ENCODE measurements at regions not wholly inside any gene's neighbourhood (a gene's known extent, or its start where the extent isn't known, plus 50 kb on each side); places are given as distances from the start of the nearest gene placed in this dataset.

DNA sequence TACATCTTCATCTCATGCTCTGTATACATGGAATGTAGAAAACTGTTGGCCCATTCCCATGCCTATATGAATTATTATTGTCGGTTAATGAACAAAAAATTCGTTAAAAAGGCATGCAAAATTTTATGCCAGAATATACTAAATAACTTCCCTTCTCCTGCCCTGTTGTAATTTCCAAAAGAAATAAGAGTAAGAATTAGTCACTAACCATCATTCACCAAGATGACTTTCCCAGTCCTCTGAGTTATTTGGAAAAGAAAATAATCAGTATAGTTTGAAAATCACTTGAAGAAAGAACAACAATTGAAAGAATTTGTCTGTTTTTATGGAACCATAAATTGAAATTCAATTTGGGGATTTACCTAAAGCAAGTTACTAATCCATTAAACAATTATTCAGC, 1149.1 kb upstream of the RAG2 start:
- no peaks in the 10 kb centered on the region for H3K27me3 ChIP-seq (ENCODE audit: control insufficient read depth, insufficient read depth, low read length)
- POLR2A ChIA-PET = no interaction called here
- no peaks in the 10 kb centered on the region for H3K36me3 ChIP-seq (ENCODE audit: control insufficient read depth, insufficient read depth, low read length)
- CTCF ChIA-PET = no interaction called here
- H3K4me3 ChIP-seq (ENCODE audit: low read depth, low read length) = no peak overlapping the region
- TF ChIP-seq, protein P1, sequence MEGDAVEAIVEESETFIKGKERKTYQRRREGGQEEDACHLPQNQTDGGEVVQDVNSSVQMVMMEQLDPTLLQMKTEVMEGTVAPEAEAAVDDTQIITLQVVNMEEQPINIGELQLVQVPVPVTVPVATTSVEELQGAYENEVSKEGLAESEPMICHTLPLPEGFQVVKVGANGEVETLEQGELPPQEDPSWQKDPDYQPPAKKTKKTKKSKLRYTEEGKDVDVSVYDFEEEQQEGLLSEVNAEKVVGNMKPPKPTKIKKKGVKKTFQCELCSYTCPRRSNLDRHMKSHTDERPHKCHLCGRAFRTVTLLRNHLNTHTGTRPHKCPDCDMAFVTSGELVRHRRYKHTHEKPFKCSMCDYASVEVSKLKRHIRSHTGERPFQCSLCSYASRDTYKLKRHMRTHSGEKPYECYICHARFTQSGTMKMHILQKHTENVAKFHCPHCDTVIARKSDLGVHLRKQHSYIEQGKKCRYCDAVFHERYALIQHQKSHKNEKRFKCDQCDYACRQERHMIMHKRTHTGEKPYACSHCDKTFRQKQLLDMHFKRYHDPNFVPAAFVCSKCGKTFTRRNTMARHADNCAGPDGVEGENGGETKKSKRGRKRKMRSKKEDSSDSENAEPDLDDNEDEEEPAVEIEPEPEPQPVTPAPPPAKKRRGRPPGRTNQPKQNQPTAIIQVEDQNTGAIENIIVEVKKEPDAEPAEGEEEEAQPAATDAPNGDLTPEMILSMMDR (IDR thresholded peaks at IDR 0.05; ENCODE audit: insufficient read depth, low read depth, low read length) = no peak
- no peak for DNase-seq (ENCODE audit: low read depth)

DNA sequence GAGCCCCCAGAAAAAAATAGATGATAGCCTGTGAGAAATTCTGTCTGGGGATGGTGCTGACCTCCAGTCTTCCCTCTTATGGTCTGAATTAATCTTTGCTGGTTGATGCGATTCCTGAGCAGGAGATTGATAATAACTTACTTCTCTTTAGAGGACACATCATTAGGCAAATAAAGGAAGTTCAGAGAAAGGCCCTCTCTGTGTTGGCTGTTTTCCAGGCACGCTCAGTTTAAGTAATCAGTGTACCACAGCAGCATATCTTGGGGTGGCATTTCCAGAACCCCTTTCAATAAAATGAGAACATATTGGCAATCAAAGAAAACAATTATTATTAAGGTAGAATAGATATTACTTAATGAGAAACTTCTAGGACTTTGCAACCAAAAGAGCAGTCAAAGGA, 1129.3 kb upstream of the RAG2 start:
- no peaks in the 10 kb centered on the region for H3K36me3 ChIP-seq (ENCODE audit: control insufficient read depth, insufficient read depth, low read length)
- H3K27me3 ChIP-seq (ENCODE audit: control insufficient read depth, insufficient read depth, low read length) = no peaks in the 10 kb centered on the region
- no peak for DNase-seq (ENCODE audit: low read depth)
- H3K4me3 ChIP-seq (ENCODE audit: low read depth, low read length) = no peak overlapping the region
- POLR2A ChIA-PET = no interaction called here
- TF ChIP-seq, protein P1 (IDR thresholded peaks at IDR 0.05; ENCODE audit: insufficient read depth, low read depth, low read length) = no peak
- CTCF ChIA-PET = no interaction called here

DNA sequence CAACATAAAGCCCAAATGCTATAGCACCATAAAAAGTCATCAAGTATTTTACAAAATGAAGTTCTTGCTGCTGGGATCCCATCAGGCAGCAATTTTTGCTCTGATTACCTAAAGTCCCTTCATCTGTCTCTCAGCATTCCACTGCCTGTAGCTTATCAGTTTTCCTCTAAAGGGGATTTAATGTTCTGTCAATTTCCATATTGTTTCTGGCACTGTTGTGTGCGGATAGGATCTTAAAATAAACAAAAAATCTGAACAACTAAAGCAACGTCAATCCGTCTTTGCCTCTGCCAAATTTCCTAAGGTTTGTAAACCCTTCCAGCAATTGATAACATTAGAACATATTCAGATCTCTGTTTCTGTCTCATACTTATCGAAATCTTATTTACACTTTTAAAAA, 1126.3 kb upstream of the RAG2 start:
- POLR2A ChIA-PET = no interaction called here
- TF ChIP-seq, protein P1 (IDR thresholded peaks at IDR 0.05; ENCODE audit: insufficient read depth, low read depth, low read length) = no peak
- no peaks in the 10 kb centered on the region for H3K27me3 ChIP-seq (ENCODE audit: control insufficient read depth, insufficient read depth, low read length)
- no peak overlapping the region for H3K4me3 ChIP-seq (ENCODE audit: low read depth, low read length)
- CTCF ChIA-PET = no interaction called here
- no peaks in the 10 kb centered on the region for H3K36me3 ChIP-seq (ENCODE audit: control insufficient read depth, insufficient read depth, low read length)
- DNase-seq (ENCODE audit: low read depth) = no peak

DNA sequence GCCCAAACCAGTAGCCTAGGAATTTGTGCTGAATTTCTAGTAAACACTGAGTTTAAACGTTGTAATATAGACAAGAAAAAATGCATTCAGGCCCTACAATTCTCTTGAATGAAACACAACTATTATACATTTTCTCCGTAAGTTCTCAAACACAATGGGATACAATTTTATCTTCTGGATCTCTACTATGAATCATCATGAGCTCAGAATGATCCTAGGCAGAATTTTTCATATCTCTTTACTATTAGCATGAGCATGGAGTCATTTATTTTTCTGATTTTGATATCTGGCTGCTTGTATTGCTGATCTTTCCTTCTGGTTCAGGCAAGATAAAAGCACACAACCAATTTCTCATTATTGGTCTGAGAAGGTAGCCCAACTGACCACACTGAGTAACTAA, 1123.4 kb upstream of the RAG2 start:
- Histone ChIP-seq H3K36me3 (ENCODE audit: control insufficient read depth, insufficient read depth, low read length) (no peaks in the 10 kb centered on the region), H3K4me3 (ENCODE audit: low read depth, low read length) (no peak overlapping the region), H3K27me3 (ENCODE audit: control insufficient read depth, insufficient read depth, low read length) (no peaks in the 10 kb centered on the region)
- TF ChIP-seq, protein P1 (IDR thresholded peaks at IDR 0.05; ENCODE audit: insufficient read depth, low read depth, low read length) = no peak
- CTCF ChIA-PET = no interaction called here
- DNase-seq (ENCODE audit: low read depth) = no peak
- POLR2A ChIA-PET = no interaction called here

DNA sequence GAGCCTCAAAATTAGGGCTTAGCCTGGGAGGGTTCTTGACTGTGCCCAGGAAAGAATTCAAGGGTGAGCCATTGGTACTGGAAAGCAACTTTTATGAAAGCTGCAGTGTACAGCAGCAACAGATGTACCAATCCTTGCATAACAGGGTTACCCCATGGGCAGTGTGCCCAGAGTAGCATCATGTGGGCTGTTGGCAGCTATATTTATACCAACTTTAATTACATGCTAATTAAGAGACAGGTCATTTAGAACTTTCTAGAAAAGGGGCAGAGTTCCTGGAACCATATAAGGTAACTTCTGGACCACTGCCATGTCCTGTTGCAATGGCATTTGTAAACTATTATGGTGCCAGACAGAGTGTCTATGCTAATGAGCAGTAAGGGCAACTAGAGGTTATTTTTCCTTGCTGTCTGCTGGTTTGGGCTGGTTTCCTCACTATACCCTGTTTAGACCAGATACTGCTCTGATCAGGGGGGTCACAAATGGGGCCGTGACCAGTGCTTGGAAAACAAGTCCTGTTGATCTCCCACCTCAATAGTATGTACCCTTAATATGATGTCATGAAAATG, 1120.5 kb upstream of the RAG2 start:
- POLR2A ChIA-PET = no interaction called here
- TF ChIP-seq, protein P1 (IDR thresholded peaks at IDR 0.05; ENCODE audit: insufficient read depth, low read depth, low read length) = no peak

More for the DNA sequence above, 1120.5 kb upstream of the RAG2 start:
- H3K36me3 ChIP-seq (ENCODE audit: control insufficient read depth, insufficient read depth, low read length) = no peaks in the 10 kb centered on the region
- CTCF ChIA-PET = no interaction called here
- H3K4me3 ChIP-seq (ENCODE audit: low read depth, low read length) = no peak overlapping the region
- DNase-seq (ENCODE audit: low read depth) = no peak
- no peaks in the 10 kb centered on the region for H3K27me3 ChIP-seq (ENCODE audit: control insufficient read depth, insufficient read depth, low read length)
